Left ventricle myocardium inferior (tissue), 1 donor: ENCODE measurements at regions not wholly inside any gene's neighbourhood (a gene's known extent, or its start where the extent isn't known, plus 50 kb on each side); places are given as distances from the start of the nearest gene placed in this dataset.

Source experiments
- DNase-seq: peaks from one replicate; pipeline ENCODE4 v3.0.0-alpha.2; 2020
- H3K27ac ChIP-seq: fragments of 200-600 bp; replicated peaks from 2 replicates; pipeline ENCODE4 v1.8.0; 2021
- H3K27me3 ChIP-seq: fragments of 200-600 bp; 2 replicates; pipeline ENCODE4 v1.8.0; 2021; ENCODE audit warnings: low read depth
- H3K36me3 ChIP-seq: fragments of 200-600 bp; 2 replicates; pipeline ENCODE4 v1.8.0; 2021
- H3K4me1 ChIP-seq: fragments of 200-600 bp; 2 replicates; pipeline ENCODE4 v1.8.0; 2021
- H3K4me3 ChIP-seq: fragments of 200-600 bp; 2 replicates; pipeline ENCODE4 v1.8.0; 2021; ENCODE audit warnings: mild to moderate bottlenecking, moderate library complexity
- H3K9me3 ChIP-seq: fragments of 200-600 bp; replicated peaks from 2 replicates; pipeline ENCODE4 v1.8.0; 2021
- CTCF ChIP-seq: fragments of 200-600 bp; IDR thresholded peaks from 2 replicates; pipeline ENCODE4 v1.8.0; 2021; ENCODE audit warnings: antibody characterized with exemption, mild to moderate bottlenecking, borderline replicate concordance
- intact Hi-C: fragments of 100-400 bp; cut with micrococcal nuclease; formaldehyde crosslinking; loops from one replicate; pipeline ENCODE4 v1.11.0; 2022
- donor health status: DM: no; HTN: yes; CAD: no; lungs with severe emphysema.

GRCh38 chr15:88403351-88403791, 63.8 kb downstream of the MRPL46 start:
- Histone ChIP-seq H3K27me3 (no peaks in the 10 kb centered on the region), H3K4me3 (no peak overlapping the region), H3K36me3 (no peaks in the 10 kb centered on the region), H3K4me1 (peaks cover 27% of the 10 kb centered on the region), H3K9me3 (peaks cover 10% of the 10 kb centered on the region), H3K27ac (no peak overlapping the region)
- intact Hi-C loops = no loop called here
- TF ChIP-seq CTCF = no peak
- DNase-seq = no peak

GRCh38 chr15:88401996-88402656, 65.1 kb downstream of the MRPL46 start:
- peak overlapping the region; percentile 36 for H3K4me3 ChIP-seq
- no peaks in the 10 kb centered on the region for H3K36me3 ChIP-seq
- no peaks in the 10 kb centered on the region for H3K27me3 ChIP-seq
- DNase-seq = peak; percentile 74
- H3K9me3 ChIP-seq = peaks cover 10% of the 10 kb centered on the region
- intact Hi-C loops = no loop called here
- H3K27ac ChIP-seq = peak overlapping the region; percentile 90
- TF ChIP-seq CTCF = no peak
- H3K4me1 ChIP-seq = peaks cover 27% of the 10 kb centered on the region

- peak; percentile 26 for DNase-seq
- peaks cover 10% of the 10 kb centered on the region for H3K9me3 ChIP-seq
- H3K4me1 ChIP-seq = peaks cover 27% of the 10 kb centered on the region
- TF ChIP-seq CTCF = no peak
- H3K4me3 ChIP-seq = peak overlapping the region; percentile 36
- H3K27ac ChIP-seq = peak overlapping the region; percentile 90
- intact Hi-C loops = no loop called here
- H3K27me3 ChIP-seq = no peaks in the 10 kb centered on the region
- no peaks in the 10 kb centered on the region for H3K36me3 ChIP-seq
Measured at GRCh38 chr15:88401251-88401995, 65.8 kb downstream of the MRPL46 start.

- Histone ChIP-seq H3K9me3 (peaks cover 11% of the 10 kb centered on the region), H3K4me3 (no peak overlapping the region), H3K4me1 (peaks cover 34% of the 10 kb centered on the region), H3K36me3 (no peaks in the 10 kb centered on the region), H3K27me3 (no peaks in the 10 kb centered on the region), H3K27ac (peak overlapping the region; percentile 90)
- DNase-seq = no peak
- TF ChIP-seq CTCF = no peak
- intact Hi-C loops = no loop called here
Measured at GRCh38 chr15:88400591-88401250, 66.5 kb downstream of the MRPL46 start.

- Histone ChIP-seq H3K9me3 (peaks cover 11% of the 10 kb centered on the region), H3K4me3 (no peak overlapping the region), H3K4me1 (peaks cover 40% of the 10 kb centered on the region), H3K27ac (peak overlapping the region; percentile 90), H3K27me3 (no peaks in the 10 kb centered on the region), H3K36me3 (no peaks in the 10 kb centered on the region)
- intact Hi-C loops = no loop called here
- no peak for DNase-seq
- TF ChIP-seq CTCF = no peak
Measured at GRCh38 chr15:88400084-88400483, 67.1 kb downstream of the MRPL46 start.
